H1 (cell line): ENCODE measurements at regions not wholly inside any gene's neighbourhood (a gene's known extent, or its start where the extent isn't known, plus 50 kb on each side); places are given as distances from the start of the nearest gene placed in this dataset.

Source experiments
- ATF2 ChIP-seq: IDR thresholded peaks from 2 replicates; pipeline ENCODE4 v1.6.1; 2012; ENCODE audit warnings: low read length, inconsistent platforms
- CHD1 ChIP-seq: IDR thresholded peaks from 2 replicates; pipeline ENCODE4 v1.6.1; 2012; ENCODE audit warnings: low read depth, low read length, improper control_type of control experiment
- E2F6 ChIP-seq: IDR thresholded peaks from 2 replicates; pipeline ENCODE4 v1.6.1; 2012; ENCODE audit warnings: inconsistent platforms
- GTF2F1 ChIP-seq: IDR thresholded peaks from 2 replicates; pipeline ENCODE4 v1.6.1; 2012; ENCODE audit warnings: low read depth, low read length, improper control_type of control experiment, borderline replicate concordance
- HDAC2 ChIP-seq, 2 experiments: fragments of 300-600 bp in 1 of 2; sonication (generic) in 1 of 2; IDR thresholded peaks; 2 replicates each; pipeline ENCODE4 v1.6.1; 2011 to 2012; ENCODE audit warnings: low read depth in 2 of 2, low read length in 2 of 2, mild to moderate bottlenecking in 2 of 2, moderate library complexity in 2 of 2, borderline replicate concordance in 1 of 2, inconsistent platforms in 1 of 2
- KDM5A ChIP-seq: fragments of 200-600 bp; IDR thresholded peaks from 2 replicates; pipeline ENCODE4 v1.7.1; 2012; ENCODE audit warnings: mild to moderate bottlenecking, low read length, inconsistent platforms, mixed read lengths
- RBBP5 ChIP-seq: IDR thresholded peaks from 2 replicates; pipeline ENCODE4 v1.7.1; 2012; ENCODE audit warnings: low read depth, mild to moderate bottlenecking, inconsistent platforms, low read length, moderate library complexity, borderline replicate concordance
- SAP30 ChIP-seq: fragments of 300-600 bp; sonication (generic); IDR thresholded peaks from 2 replicates; pipeline ENCODE4 v1.7.1; 2012; ENCODE audit warnings: low read length, moderate library complexity, mild to moderate bottlenecking, inconsistent platforms; ENCODE audit not compliant: insufficient read depth, insufficient replicate concordance
- TAF7 ChIP-seq: optimal IDR thresholded peaks from 2 replicates; pipeline ENCODE3; 2011; ENCODE audit warnings: low read depth, mild to moderate bottlenecking, inconsistent platforms, low read length, moderate library complexity, borderline replicate concordance

DNA sequence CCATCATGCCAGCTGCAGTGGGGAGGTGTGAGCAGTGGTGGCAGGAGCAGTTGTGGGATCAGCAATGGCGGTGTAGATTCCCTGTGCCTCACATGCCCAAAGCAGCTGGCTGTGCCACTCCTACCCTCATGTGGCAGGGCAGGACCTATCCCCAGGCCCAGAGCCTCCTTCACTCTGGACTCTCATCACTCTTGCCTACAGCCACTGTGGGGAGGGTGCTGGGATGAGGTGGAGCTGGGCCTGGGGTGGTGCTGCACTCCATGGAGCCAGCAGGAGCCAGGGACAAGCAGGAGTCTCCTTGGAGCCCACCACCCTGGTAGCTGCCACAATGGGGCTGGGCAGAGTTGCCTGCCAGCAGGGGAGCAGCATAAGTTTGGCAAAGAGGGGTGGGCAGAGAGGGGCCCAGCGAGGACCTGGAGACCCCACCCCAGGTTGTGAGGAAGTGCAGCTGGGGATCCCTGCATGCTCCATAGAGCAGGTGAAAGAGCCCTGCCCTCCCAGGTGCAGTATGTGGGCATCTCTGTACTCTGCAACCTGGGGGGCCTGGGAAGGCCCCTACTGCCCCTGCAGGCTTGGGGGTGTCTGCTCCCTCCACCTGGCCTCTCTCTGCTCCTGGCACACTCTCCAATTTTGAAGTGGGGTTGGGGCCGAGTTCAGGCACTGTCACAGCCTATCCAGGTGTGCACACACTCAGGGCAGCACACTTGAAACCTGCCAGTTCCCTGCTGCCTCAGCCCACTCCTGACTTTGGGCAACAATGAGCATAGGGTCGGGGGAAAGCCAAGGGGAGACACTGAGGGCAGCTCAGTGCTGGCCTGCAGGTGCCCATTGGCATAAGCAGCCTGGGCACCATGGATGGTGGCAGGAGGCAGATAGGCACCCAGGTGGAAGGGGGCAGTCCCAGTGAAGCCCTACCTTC lies 74.0 kb upstream of the INTU start (continued):
- TF ChIP-seq ATF2 (no peak), KDM5A (no peak), E2F6 (no peak), GTF2F1 (no peak), HDAC2 (IDR thresholded peaks at IDR 0.05; ENCODE audit: borderline replicate concordance in 1 of 2, low read depth in 2 of 2, low read length in 2 of 2) (no peak), SAP30 (no peak), TAF7 (no peak), RBBP5 (no peak), CHD1 (no peak)
